Activated CD8-positive, alpha-beta memory T cell treated with anti-CD3 and anti-CD28 coated beads for 48 hours (primary cell): ENCODE measurements at regions not wholly inside any gene's neighbourhood (a gene's known extent, or its start where the extent isn't known, plus 50 kb on each side); places are given as distances from the start of the nearest gene placed in this dataset.
"Not testable (repeated sequence)": the region's sequence is repeated elsewhere in the genome, so short reads cannot be mapped to it uniquely, and the experiment has no call there.

Experiments
- DNase-seq, 3 experiments: peaks; one replicate each; pipeline ENCODE4 v3.0.0-alpha.2; 2020; ENCODE audit warnings: low read depth in 2 of 3, low spot score in 2 of 3

- no peak for DNase-seq
Observed at GRCh38 chr14:65153101-65153500, 50.8 kb upstream of the MAX start.

GRCh38 chr14:65156568-65157366, 54.5 kb upstream of the MAX start:
- no peak for DNase-seq

DNA sequence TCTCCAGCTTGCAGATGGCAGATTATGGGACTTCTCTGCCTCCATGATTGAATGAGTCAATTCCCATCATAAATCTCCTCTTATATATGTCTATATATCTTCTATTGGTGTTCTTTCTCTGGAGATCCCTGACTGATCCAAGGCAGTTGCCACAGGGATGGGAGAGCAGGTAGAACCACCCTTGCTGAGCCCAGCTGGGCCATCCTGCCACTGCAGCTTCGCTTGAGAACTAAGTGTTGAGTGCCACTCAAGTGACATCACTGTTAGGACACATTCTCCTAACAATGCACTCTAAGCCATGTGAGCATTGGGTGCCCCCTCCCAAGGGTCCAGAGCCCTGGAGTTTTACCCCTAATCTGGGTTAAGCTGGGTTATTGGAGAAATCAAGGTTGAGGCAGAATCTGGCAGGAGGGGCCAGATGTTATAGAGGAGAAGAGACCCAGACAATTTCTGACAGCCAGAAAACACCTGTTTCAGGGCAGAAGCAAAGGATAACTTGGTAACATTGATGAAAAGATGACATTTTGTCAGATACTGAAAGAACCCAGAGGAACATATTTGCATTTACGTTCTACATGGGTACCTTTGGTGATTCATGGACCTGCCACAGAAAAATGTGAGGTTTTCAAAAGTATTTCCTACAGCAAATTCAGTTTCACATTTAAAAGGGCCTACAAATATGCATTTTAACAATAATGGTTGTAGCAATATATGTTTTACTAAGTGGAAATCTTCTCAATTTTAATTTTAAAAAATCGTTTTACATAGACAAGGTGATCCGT, 57.2 kb upstream of the MAX start:
- DNase-seq, result no peak

GRCh38 chr14:65160091-65160490, 57.8 kb upstream of the MAX start:
- DNase-seq, result no peak

DNA sequence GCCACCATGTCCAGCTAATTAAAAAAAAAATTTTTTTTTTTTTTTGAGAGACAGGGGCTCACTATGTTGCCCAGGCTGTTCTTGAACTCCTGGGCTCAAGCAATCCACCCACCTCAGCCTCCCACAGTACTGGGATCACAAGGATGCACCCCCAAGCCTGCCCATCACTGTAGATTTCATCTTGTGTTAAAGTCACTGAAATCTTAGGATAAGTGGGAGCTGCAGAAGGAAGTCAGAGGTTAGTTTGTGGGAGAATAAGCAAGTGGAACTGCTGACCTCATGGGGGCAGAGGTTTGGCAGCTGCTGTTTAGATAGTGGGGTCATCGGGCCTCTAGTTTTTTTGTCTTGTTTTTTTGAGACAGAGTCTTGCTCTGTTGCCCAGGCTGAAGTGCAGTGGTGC, 59.7 kb upstream of the MAX start:
- DNase-seq, result no peak

DNA sequence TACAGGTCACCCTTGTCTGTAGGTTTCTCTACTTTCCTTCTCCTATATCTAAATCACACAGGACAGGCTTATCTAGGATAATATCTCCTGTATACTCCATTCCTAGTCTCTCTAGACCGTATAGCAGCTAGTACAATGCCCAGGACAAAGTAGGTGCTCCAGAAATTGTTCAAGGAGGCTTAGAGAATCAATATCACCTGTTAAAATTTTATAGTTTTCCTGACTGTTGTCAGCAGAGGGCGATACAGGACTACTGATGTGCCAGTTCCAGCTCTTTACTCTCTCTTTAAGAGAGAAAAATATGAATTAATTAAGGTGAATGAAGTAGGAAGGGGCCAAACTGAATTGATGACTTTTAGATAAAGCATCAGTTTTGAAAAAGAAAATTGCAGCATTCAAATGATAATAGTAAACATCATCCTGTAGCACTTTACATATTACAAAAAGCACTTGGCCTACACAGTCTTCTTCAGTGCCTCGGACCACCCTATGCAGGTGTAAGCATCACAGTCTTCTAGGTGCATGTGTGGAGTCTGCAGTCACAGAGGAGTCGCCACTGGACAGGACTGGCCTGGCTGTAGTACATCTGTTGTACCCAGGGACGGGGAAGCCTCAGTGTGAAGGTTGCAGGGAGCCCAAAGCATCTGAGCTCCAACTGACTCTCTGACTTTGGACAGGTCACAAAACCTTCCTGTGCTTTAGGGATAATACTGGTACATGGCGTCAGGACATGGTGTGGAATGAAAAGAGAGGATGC, 61.9 kb upstream of the MAX start:
- no peak for DNase-seq

- no peak for DNase-seq
Observed at GRCh38 chr14:65164825-65165135, 62.5 kb upstream of the MAX start.

- DNase-seq, result no peak
Observed at GRCh38 chr14:65167072-65167645, 64.8 kb upstream of the MAX start.

DNA sequence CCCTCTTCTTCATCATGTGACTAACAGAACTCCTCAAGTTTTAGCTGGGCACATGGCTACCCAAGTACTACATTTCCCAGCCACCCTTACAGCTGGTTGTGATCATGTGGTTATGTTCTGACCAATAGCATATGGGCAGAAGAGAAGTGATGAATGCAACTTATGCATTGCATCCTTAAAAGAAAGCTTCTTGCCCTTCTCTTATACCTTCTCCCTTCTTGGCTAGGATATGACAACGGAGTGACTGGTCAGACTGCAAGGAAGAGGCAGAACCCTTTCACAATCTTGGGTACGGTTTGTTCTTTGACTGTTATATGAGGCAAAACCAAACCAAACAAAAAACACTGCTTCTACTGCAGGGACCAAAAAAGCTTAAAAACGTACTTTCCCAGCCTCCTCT, 66.5 kb upstream of the MAX start:
- no peak for DNase-seq

DNA sequence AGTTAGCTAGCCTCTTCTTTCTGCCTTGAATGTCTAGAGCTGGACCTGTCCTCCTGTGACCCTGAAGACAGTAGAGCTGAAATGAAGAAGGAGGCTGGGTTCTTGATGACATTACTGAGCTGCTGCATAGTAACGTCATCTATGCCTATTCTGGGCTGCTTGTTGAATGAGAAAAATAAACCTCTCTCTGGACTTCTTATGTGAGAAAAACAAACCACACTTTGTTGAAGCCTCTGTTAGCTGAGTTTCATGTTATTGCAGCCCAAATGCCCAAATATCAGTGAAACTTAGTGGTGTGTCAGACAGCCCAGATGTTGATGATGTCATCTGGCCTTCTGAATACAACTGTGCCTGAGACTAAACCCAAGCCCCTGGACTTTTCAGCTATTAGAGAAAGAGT, 67.0 kb upstream of the MAX start:
- DNase-seq, result no peak

GRCh38 chr14:65170318-65170717, 68.0 kb upstream of the MAX start:
- DNase-seq, result no peak

- peak in 2 of 3 experiments; percentile 15 to 19 for DNase-seq
Observed at GRCh38 chr14:65170768-65171507, 68.6 kb upstream of the MAX start.

DNA sequence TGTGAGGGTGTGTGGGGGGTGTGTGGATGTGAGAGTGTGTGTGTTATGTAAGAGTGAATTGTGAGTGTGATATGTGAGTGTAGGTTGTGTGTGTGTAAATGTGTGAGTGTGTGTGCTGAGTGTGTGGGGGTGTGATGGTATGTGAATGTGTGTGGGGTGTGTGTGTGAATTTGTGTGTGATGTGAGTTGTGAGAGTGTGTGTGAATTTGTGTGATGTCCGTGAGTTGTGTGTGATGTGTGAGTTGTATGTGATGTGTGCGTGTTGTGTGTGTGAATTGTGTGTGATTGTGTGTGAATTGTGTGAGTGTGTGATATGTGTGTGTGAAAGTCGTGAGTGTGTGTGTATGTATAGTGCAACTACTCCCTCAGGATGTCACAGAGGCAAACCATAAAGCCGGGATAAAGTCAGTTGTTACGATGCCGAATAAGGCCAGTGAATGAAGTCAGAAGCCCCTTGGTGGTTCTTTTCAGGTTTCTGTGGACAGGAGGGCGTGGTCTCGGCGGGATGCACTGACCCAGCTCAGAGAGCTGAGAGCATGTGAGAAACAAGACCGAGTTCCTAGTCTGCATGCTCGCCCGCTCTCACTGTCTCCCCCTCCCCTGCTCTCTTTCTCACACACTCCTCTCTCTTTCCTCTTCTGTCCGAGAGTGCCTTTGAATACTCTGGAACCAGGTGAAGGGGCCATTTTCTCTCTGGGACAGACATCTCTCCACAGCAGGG, 71.8 kb upstream of the MAX start:
- no peak for DNase-seq

- no peak for DNase-seq
Observed at GRCh38 chr14:65174783-65175182, 72.5 kb upstream of the MAX start.

GRCh38 chr14:65177551-65177950, 75.2 kb upstream of the MAX start:
- DNase-seq, result no peak

- DNase-seq, result not testable (repeated sequence)
Observed at GRCh38 chr14:65179231-65179630, 76.9 kb upstream of the MAX start.

GRCh38 chr14:65179918-65180724, 77.8 kb upstream of the MAX start:
- peak in 1 of 3 experiments; percentile 20 for DNase-seq

DNA sequence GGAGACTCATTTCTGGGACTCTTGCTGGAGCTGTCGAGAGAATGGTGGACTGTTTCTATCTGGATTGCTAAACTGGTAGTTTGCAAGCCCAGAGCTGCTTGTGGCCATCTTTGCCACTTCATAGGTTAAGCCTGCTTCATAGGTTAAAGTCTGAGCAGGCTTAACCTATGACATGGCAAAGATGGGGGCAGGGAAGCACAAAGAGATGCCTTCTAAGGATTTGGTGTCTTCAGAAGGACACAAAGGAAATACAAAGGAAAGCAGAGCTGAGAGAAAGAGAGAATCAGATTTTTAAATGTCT, 78.4 kb upstream of the MAX start:
- no peak for DNase-seq

- DNase-seq, result no peak
Observed at GRCh38 chr14:65184032-65184764, 81.9 kb upstream of the MAX start.
